Inflammatory macrophage (primary cell): ENCODE measurements at regions not wholly inside any gene's neighbourhood (a gene's known extent, or its start where the extent isn't known, plus 50 kb on each side); places are given as distances from the start of the nearest gene placed in this dataset.
"Not testable (repeated sequence)": the region's sequence is repeated elsewhere in the genome, so short reads cannot be mapped to it uniquely, and the experiment has no call there.

Experiments
- DNase-seq, 2 donors: peaks; one replicate each; pipeline ENCODE4 v3.0.0-alpha.2; 2020 to 2022

- DNase-seq: no peak
These were observed 281.9 kb upstream of the MAF start for GRCh38 chr16:79882340-79883005.

GRCh38 chr16:79881107-79881506, 280.6 kb upstream of the MAF start:
- not testable (repeated sequence) for DNase-seq

GRCh38 chr16:79876332-79876730, 275.8 kb upstream of the MAF start:
- DNase-seq: no peak

- no peak for DNase-seq
These were observed 273.9 kb upstream of the MAF start for GRCh38 chr16:79874391-79874790.

GRCh38 chr16:79873825-79874224, 273.3 kb upstream of the MAF start:
- no peak for DNase-seq

GRCh38 chr16:79871906-79872305, 271.4 kb upstream of the MAF start:
- DNase-seq: no peak

- no peak for DNase-seq
These were observed 269.7 kb upstream of the MAF start for GRCh38 chr16:79870016-79870886.

GRCh38 chr16:79869304-79870015, 268.9 kb upstream of the MAF start:
- DNase-seq: no peak

GRCh38 chr16:79868841-79869240, 268.3 kb upstream of the MAF start:
- no peak for DNase-seq

GRCh38 chr16:79867425-79867997, 267.0 kb upstream of the MAF start:
- no peak for DNase-seq

GRCh38 chr16:79865918-79866317, 265.4 kb upstream of the MAF start:
- no peak for DNase-seq

- DNase-seq: no peak
These were observed 264.3 kb upstream of the MAF start for GRCh38 chr16:79864781-79865391.

GRCh38 chr16:79864032-79864780, 263.7 kb upstream of the MAF start:
- DNase-seq: no peak

GRCh38 chr16:79863128-79864031, 262.8 kb upstream of the MAF start:
- no peak for DNase-seq

- DNase-seq: no peak
These were observed 262.1 kb upstream of the MAF start for GRCh38 chr16:79862601-79863000.

GRCh38 chr16:79856581-79856980, 256.0 kb upstream of the MAF start:
- peak; percentile 10 to 49 for DNase-seq

- no peak for DNase-seq
These were observed 249.8 kb upstream of the MAF start for GRCh38 chr16:79850348-79850747.

- DNase-seq: no peak
These were observed 248.6 kb upstream of the MAF start for GRCh38 chr16:79849119-79849518.

GRCh38 chr16:79848719-79849118, 248.2 kb upstream of the MAF start:
- DNase-seq: no peak

GRCh38 chr16:79847569-79847968, 247.0 kb upstream of the MAF start:
- DNase-seq: no peak

- no peak for DNase-seq
These were observed 246.6 kb upstream of the MAF start for GRCh38 chr16:79847101-79847500.
